Ascending aorta (tissue), 2 donors: ENCODE measurements at regions not wholly inside any gene's neighbourhood (a gene's known extent, or its start where the extent isn't known, plus 50 kb on each side); places are given as distances from the start of the nearest gene placed in this dataset.

Experiments used
- DNase-seq, 2 donors: peaks; one replicate each; pipeline ENCODE4 v3.0.0-alpha.2; 2019; ENCODE audit warnings: low spot score in 2 of 2
- H3K27ac ChIP-seq, 2 donors: fragments of 200-600 bp; sonication (generic); one replicate each; pipeline ENCODE4 v1.5.1; 2016 to 2017; ENCODE audit warnings: mild to moderate bottlenecking in 1 of 2
- H3K27me3 ChIP-seq: fragments of 200-600 bp; sonication (generic); one replicate; pipeline ENCODE4 v1.5.1; 2017
- H3K36me3 ChIP-seq, 2 donors: fragments of 200-600 bp; sonication (generic); one replicate each; pipeline ENCODE4 v1.5.1; 2016
- H3K4me1 ChIP-seq, 2 donors: fragments of 200-600 bp; sonication (generic); one replicate each; pipeline ENCODE4 v1.5.1; 2016 to 2017; ENCODE audit warnings: mild to moderate bottlenecking in 1 of 2
- H3K4me3 ChIP-seq, 2 donors: fragments of 200-600 bp; sonication (generic); one replicate each; pipeline ENCODE4 v1.5.1; 2016 to 2017; ENCODE audit warnings: mild to moderate bottlenecking in 1 of 2
- H3K9me3 ChIP-seq, 2 donors: fragments of 200-600 bp; sonication (generic); one replicate each; pipeline ENCODE4 v1.5.1; 2016
- CTCF ChIP-seq, 3 experiments: fragments of 200-600 bp in 2 of 3; fragments of 450-650 bp in 1 of 3; sonication (generic) in 2 of 3; IDR thresholded peaks; one replicate each; pipeline ENCODE4 v1.5.1; 2016 to 2019; ENCODE audit warnings: antibody characterized with exemption in 3 of 3, mild to moderate bottlenecking in 1 of 3, moderate library complexity in 1 of 3
- intact Hi-C: fragments of 100-400 bp; cut with DNase I; formaldehyde crosslinking; loops from one replicate; pipeline ENCODE4 v1.15.1; 2023

- DNase-seq, result no peak
- no peaks in the 10 kb centered on the region for H3K4me1 ChIP-seq
- no peak for TF ChIP-seq CTCF (IDR thresholded peaks at IDR 0.05)
- H3K36me3 ChIP-seq, result no peaks in the 10 kb centered on the region
- H3K4me3 ChIP-seq, result no peak overlapping the region
- intact Hi-C loops, result no loop called here
- no peaks in the 10 kb centered on the region for H3K27me3 ChIP-seq
- H3K9me3 ChIP-seq, result no peaks in the 10 kb centered on the region
- H3K27ac ChIP-seq, result no peak overlapping the region
Measured at GRCh38 chr6:74253261-74253660, 557.3 kb downstream of the CD109 start.

GRCh38 chr6:74250161-74250818, 554.3 kb downstream of the CD109 start:
- Histone ChIP-seq H3K4me3 (no peak overlapping the region), H3K4me1 (no peaks in the 10 kb centered on the region), H3K27ac (no peak overlapping the region), H3K9me3 (no peaks in the 10 kb centered on the region), H3K36me3 (no peaks in the 10 kb centered on the region), H3K27me3 (no peaks in the 10 kb centered on the region)
- DNase-seq, result no peak
- intact Hi-C loops, result no loop called here
- no peak for TF ChIP-seq CTCF (IDR thresholded peaks at IDR 0.05)

GRCh38 chr6:74249658-74250057, 553.7 kb downstream of the CD109 start:
- TF ChIP-seq CTCF (IDR thresholded peaks at IDR 0.05), result no peak
- Histone ChIP-seq H3K27ac (no peak overlapping the region), H3K36me3 (no peaks in the 10 kb centered on the region), H3K9me3 (no peaks in the 10 kb centered on the region), H3K27me3 (no peaks in the 10 kb centered on the region), H3K4me1 (no peaks in the 10 kb centered on the region), H3K4me3 (no peak overlapping the region)
- intact Hi-C loops, result no loop called here
- DNase-seq, result no peak

DNA sequence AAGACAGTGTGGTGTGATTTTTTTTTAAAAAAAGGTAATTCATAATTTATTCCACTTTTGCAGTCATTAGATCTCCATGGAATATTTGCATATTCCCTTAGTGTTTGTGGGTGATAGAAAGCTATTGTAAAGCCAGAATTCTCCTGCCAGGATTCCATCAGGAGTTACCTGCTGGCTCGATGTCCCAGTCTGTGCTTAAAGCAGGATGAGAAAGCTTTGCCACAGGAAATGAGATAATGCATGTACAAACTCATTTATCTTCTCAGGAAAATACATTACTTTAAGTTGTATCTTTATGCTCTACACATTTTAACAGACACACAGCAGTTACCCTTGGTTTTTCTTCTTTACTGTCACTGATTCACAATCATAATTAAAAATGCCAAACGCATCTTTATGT, 553.0 kb downstream of the CD109 start:
- H3K27me3 ChIP-seq, result no peaks in the 10 kb centered on the region
- no peaks in the 10 kb centered on the region for H3K9me3 ChIP-seq
- TF ChIP-seq CTCF (IDR thresholded peaks at IDR 0.05), result no peak
- H3K36me3 ChIP-seq, result no peaks in the 10 kb centered on the region
- no peak overlapping the region for H3K27ac ChIP-seq
- no peaks in the 10 kb centered on the region for H3K4me1 ChIP-seq
- DNase-seq, result no peak
- intact Hi-C loops, result no loop called here
- H3K4me3 ChIP-seq, result no peak overlapping the region

DNA sequence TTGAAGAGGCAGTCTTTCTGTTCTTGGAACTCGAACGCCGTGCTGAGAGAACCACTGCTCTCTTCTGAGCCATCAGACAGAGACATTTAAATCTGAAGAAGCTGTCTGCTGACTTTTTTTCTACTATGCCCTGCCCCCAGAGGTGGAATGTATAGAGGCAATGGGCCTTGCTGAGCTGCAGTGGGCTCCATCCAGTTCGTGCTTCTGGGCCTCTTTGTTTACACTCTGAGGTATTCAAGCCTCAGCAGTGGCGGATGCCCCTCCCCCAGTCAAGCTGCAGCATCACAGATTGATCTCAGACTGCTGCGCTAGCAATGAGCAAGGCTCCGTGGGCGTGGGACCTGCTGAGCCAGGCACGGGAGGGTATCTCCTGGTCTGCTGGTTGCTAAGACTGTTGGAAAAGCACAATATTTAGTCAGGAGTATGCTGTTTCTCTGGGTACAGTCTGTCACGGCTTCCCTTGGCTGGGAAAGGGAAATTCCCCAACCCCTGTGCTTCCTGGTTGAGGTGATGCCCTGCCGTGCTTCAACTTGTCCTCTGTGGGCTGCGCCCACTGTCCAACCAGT, 526.8 kb downstream of the CD109 start:
- Histone ChIP-seq H3K36me3 (no peaks in the 10 kb centered on the region), H3K27me3 (no peaks in the 10 kb centered on the region), H3K4me3 (no peak overlapping the region), H3K9me3 (no peaks in the 10 kb centered on the region), H3K27ac (no peak overlapping the region), H3K4me1 (no peaks in the 10 kb centered on the region)
- DNase-seq, result no peak
- TF ChIP-seq CTCF (IDR thresholded peaks at IDR 0.05), result no peak
- intact Hi-C loops, result no loop called here
